ENCODE measurements at regions not wholly inside any gene's neighbourhood (a gene's known extent, or its start where the extent isn't known, plus 50 kb on each side); places are given as distances from the start of the nearest gene placed in this dataset.

DNA sequence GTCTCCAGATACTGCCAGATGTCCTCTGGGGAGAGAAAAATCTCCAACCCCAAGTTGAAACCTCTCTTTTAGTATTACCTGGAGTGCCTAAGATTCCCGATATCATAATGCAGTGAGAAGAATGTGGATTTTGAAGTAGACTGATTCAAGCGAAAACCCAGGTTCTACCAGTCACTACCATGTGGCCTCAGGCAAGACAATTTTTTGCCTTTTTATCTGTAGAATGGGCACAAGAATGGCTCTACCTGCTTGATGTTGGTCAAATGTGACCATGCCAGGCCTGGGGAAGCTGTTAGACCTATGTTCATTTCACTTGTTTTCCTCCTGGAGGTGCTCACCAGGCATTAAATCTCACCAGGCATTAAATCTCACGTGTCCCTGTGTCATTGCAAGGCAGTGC, 131.3 kb downstream of the DDX1 start:
- DNase-seq (ENCODE audit: insufficient read length) = no peak
- TF ChIP-seq POLR2AphosphoS5 (IDR thresholded peaks at IDR 0.05; ENCODE audit: low read depth, low read length) = no peak
- no peak for TF ChIP-seq TAF1 (IDR thresholded peaks at IDR 0.05; ENCODE audit: borderline replicate concordance, low read depth, low read length)
- TF ChIP-seq POLR2A (IDR thresholded peaks at IDR 0.05; ENCODE audit: low read depth, low read length) = no peak
- no peak for FAIRE-seq

DNA sequence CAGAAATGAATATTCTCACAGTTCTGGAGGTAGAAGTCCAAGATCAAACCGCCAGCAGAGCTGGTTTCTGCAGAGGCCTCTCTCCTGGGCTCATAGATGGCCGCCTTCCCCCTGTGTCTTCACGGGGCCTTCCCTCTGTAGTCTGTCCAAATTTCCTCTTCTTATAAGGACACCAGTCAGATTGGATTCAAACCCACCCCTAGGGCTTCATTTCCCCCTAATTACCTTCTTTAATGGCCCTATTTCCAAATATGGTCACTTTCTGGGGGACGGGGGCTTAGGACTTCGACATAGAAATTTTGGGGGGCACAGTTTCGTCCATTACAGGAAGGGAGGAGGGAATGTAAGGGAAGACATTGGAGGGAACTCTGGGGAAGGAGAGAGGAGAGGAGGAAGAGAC, 132.6 kb downstream of the DDX1 start:
- DNase-seq (ENCODE audit: insufficient read length) = no peak
- FAIRE-seq = no peak
- TF ChIP-seq POLR2AphosphoS5 (IDR thresholded peaks at IDR 0.05; ENCODE audit: low read depth, low read length) (no peak), TAF1 (IDR thresholded peaks at IDR 0.05; ENCODE audit: borderline replicate concordance, low read depth, low read length) (no peak), POLR2A (IDR thresholded peaks at IDR 0.05; ENCODE audit: low read depth, low read length) (no peak)

DNA sequence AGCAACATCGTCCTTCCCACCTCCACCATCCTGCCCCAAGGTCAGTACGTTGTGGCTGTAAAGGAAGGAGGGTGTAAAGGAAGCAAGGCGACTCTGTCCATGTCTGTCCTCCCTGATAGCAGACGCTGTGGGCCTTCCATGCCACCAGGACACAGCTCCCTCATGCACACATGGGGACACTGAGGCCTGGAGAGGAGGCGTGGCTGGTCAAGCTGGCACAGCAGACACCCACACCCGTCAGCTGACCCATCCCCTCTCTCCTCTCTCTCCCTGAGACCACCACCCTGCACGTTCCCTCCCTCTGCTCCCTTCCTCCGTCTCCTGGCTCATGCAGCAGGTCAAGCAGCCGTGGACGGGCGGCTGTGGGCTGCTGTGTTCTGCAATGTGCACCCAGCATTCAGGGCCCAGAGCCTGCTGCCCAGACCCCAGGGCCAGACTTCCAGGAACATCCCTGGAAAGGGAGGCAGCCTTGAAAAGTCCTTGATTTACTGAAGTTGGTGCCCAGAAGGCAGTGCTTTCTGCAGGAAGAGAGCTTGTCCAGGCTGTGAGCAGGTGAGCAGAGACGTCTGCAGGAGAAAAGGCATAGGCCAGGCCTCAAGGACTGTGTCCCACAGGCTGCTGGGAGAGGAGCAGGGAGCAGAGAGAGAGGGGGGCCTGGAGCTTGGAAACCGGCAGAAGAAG, 133.6 kb downstream of the DDX1 start:
- no peak for DNase-seq (ENCODE audit: insufficient read length)
- FAIRE-seq = no peak
- TF ChIP-seq POLR2A (IDR thresholded peaks at IDR 0.05; ENCODE audit: low read depth, low read length) (no peak), POLR2AphosphoS5 (IDR thresholded peaks at IDR 0.05; ENCODE audit: low read depth, low read length) (no peak), TAF1 (IDR thresholded peaks at IDR 0.05; ENCODE audit: borderline replicate concordance, low read depth, low read length) (no peak)

DNA sequence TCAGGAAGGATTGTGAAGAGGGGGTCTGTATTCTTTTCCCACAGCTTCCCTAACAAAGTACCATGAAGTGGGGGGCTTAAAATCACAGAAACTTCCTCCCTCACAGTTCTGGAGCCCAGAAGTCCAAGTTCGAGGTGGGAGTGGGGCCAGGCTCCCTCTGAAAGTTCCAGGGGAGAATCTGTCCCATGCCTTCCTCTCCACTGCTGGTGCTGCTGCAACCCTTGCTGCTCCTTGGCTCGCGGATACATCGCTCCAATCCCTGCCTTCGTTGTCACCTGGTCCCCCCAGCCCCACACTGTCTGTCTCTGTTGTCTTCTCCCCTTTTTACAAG, 134.1 kb downstream of the DDX1 start:
- TF ChIP-seq POLR2AphosphoS5 (IDR thresholded peaks at IDR 0.05; ENCODE audit: low read depth, low read length) = no peak
- no peak for DNase-seq (ENCODE audit: insufficient read length)
- FAIRE-seq = no peak

- TF ChIP-seq POLR2AphosphoS5 (IDR thresholded peaks at IDR 0.05; ENCODE audit: low read depth, low read length) (no peak), POLR2A (IDR thresholded peaks at IDR 0.05; ENCODE audit: low read depth, low read length) (no peak), TAF1 (IDR thresholded peaks at IDR 0.05; ENCODE audit: borderline replicate concordance, low read depth, low read length) (no peak)
- DNase-seq (ENCODE audit: insufficient read length) (no peak), FAIRE-seq (no peak)
Measured at GRCh38 chr2:15726321-15727057, 134.8 kb downstream of the DDX1 start.

DNA sequence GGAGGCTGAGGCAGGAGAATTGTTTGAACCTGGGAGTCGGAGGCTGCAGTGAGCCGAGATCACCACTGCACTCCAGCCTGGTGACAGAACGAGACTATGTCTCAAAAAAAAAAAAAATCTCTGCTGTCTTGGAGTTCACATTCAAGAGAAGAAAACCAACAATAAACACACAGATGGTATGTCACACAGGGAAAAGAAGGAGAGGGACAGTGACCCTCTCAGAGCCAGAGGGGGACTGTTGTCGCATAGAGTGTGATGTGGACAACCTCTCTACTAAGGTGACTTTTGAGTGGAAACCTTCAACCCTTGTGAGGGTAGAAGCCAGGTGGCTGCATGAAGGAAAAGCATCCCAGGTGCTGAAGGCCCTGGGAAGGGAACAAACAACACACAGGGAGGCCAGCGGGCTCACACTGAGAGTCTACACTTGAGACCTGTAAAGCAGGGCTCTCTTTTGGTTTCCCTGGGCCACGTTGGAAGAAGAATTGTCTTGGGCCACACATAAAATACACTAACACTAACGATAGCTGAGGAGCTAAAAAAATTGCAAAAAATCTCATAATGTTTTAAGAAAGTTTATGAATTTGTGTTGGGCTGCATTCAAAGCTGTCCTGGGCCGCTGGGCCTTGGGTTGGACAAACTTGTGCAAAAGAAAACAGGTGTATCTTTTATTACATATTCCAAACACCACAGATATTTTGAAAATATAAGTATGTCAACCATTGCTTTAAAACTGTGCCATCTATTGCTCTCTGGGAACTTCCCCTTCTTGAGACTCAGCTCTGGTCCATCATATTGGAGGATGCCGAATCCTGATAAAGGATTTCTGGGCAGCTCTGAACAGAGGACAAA, 136.0 kb downstream of the DDX1 start:
- FAIRE-seq (no peak), DNase-seq (ENCODE audit: insufficient read length) (no peak)
- no peak for TF ChIP-seq POLR2A (IDR thresholded peaks at IDR 0.05; ENCODE audit: low read depth, low read length)
- TF ChIP-seq TAF1 (IDR thresholded peaks at IDR 0.05; ENCODE audit: borderline replicate concordance, low read depth, low read length) = no peak
- TF ChIP-seq POLR2AphosphoS5 (IDR thresholded peaks at IDR 0.05; ENCODE audit: low read depth, low read length) = no peak

- no peak for TF ChIP-seq TAF1 (IDR thresholded peaks at IDR 0.05; ENCODE audit: borderline replicate concordance, low read depth, low read length)
- FAIRE-seq (no peak), DNase-seq (ENCODE audit: insufficient read length) (no peak)
Measured at GRCh38 chr2:15728245-15728938, 136.7 kb downstream of the DDX1 start.

DNA sequence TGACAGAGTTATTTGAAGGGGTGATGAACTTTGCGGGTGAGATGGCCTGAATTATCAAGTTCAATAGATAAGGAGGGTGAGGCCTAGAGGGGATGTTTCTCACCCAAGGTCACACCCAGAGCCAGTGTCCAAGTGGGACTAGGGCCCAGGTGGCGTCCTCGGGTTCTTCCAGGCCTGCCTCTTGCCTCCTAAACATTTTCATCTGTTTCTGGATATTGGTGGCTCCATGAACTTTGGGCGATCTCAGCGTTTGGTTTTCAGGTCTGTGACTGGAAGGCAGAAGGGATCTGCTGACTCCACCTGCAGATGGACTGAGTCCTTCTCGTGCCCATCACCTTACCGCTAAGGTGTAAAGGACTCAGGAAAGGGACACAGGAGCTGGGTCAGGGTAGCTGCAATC, 137.3 kb downstream of the DDX1 start:
- DNase-seq (ENCODE audit: insufficient read length) (no peak), FAIRE-seq (no peak)
- no peak for TF ChIP-seq POLR2A (IDR thresholded peaks at IDR 0.05; ENCODE audit: low read depth, low read length)
- no peak for TF ChIP-seq POLR2AphosphoS5 (IDR thresholded peaks at IDR 0.05; ENCODE audit: low read depth, low read length)
- no peak for TF ChIP-seq TAF1 (IDR thresholded peaks at IDR 0.05; ENCODE audit: borderline replicate concordance, low read depth, low read length)

GRCh38 chr2:15729709-15730544, 138.3 kb downstream of the DDX1 start:
- DNase-seq (ENCODE audit: insufficient read length) = no peak
- TF ChIP-seq POLR2AphosphoS5 (IDR thresholded peaks at IDR 0.05; ENCODE audit: low read depth, low read length) = no peak
- no peak for TF ChIP-seq TAF1 (IDR thresholded peaks at IDR 0.05; ENCODE audit: borderline replicate concordance, low read depth, low read length)
- TF ChIP-seq POLR2A (IDR thresholded peaks at IDR 0.05; ENCODE audit: low read depth, low read length) = no peak
- no peak for FAIRE-seq

DNA sequence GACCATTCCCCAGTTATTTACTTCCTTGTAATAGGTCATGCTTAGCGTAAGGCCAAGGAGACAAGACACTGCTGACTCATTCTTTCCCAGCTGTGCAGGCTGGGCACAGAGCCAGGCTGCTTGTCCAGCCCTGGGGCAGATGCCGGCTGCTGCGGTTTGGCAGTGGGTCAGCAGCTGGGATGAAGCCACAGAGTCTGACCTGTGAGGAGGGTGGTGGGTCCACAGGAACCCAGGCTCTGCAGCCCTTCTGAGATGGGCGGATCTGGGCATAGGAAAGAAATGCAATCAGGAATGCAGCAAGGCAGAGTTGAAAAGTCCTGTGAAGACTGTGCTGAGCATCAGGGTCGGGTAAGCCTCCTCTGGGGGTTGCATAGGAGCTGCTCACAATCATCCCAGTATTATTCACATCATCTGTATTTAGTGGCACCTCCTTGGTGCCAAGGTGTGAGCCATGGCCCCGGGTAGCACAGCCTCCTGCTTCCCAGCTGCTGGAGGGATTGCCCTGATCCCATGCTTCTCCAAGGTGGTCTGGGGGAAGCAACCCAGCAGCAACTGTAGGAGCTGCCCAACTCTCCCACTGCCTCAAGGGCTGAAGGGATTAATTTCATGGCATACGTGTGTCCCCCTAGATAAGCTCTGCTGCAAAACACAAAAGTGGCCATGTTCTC, 139.0 kb downstream of the DDX1 start:
- TF ChIP-seq TAF1 (IDR thresholded peaks at IDR 0.05; ENCODE audit: borderline replicate concordance, low read depth, low read length) = no peak
- no peak for DNase-seq (ENCODE audit: insufficient read length)
- FAIRE-seq = no peak

All from GM12892 (cell line).